ENCODE measurements at regions not wholly inside any gene's neighbourhood (a gene's known extent, or its start where the extent isn't known, plus 50 kb on each side); places are given as distances from the start of the nearest gene placed in this dataset.

DNA sequence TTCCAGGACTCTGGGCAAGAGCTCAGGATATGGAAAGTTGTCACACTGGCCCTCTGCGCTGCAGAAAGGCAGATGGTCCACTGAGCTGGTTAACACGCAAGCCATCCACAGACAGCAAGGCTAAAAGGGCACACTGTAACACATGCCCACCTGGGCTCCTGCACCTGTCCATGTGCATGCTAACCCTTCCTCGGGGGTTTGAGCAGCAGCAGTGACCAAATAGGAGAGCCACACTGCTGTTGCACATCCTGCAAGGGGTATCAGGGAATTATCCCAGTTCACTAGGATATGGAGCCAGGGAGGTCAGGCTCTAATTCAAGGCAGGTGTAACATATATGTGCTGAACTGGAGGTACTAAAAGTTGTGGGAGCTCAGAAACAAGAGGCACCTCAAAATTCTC, 471.0 kb upstream of the CDH5 start:
- peaks cover 26% of the 10 kb centered on the region for H3K27me3 ChIP-seq (ENCODE audit: control insufficient read depth, insufficient read depth, low read length)
- no peak overlapping the region for H2AK5ac ChIP-seq (ENCODE audit: low read depth, low read length)
- no peaks in the 10 kb centered on the region for H3K9me1 ChIP-seq (ENCODE audit: insufficient read depth, low read length)
- no peak overlapping the region for H2AK9ac ChIP-seq (replicated peaks; ENCODE audit: low read depth, low read length, poor library complexity)
- BruUV-seq (replicated peaks), result no TSS peak
- H3K4me2 ChIP-seq (ENCODE audit: low read depth, low read length), result no peak overlapping the region
- no peak overlapping the region for H4K91ac ChIP-seq (ENCODE audit: insufficient read depth, low read depth, low read length)
- 0 out of 2 replicates have a peak, but pooled peaks cover 2% of the 10 kb centered on the region for H3K9me3 ChIP-seq (ENCODE audit: control insufficient read depth, insufficient read depth, low read length)
- intact Hi-C loops (cut with micrococcal nuclease) (no loop called here), in situ Hi-C loops (cut with MboI; ENCODE audit: low sequenced_read_pairs) (no loop called here), dilution Hi-C loops (cut with HindIII; ENCODE audit: low sequenced_read_pairs, unreplicated experiment) (no loop called here)
- H3K9ac ChIP-seq (ENCODE audit: low read depth, low read length), result no peak overlapping the region
- H4K8ac ChIP-seq (ENCODE audit: low read depth in 2 of 2, low read length in 2 of 2), result no peak overlapping the region
- H3K4ac ChIP-seq (ENCODE audit: low read depth, low read length), result no peak overlapping the region
- no peak overlapping the region for H3K27ac ChIP-seq (ENCODE audit: insufficient read depth, low read length)
- H3K36me3 ChIP-seq (ENCODE audit: control insufficient read depth, insufficient read depth, low read length), result no peaks in the 10 kb centered on the region
- no peak overlapping the region for H2AFZ ChIP-seq (replicated peaks; ENCODE audit: low read length, poor library complexity)
- WGBS, 2 experiments (ENCODE audit: extremely low coverage in 2 of 2, insufficient read length in 1 of 2), result no CpG with 5 or more reads among the region's 3 CpGs
- H2BK120ac ChIP-seq (ENCODE audit: low read depth, low read length), result no peak overlapping the region
- DNase-seq (no peak), ATAC-seq (ENCODE audit: low read depth) (no peak)
- no peak overlapping the region for H2BK20ac ChIP-seq (ENCODE audit: low read depth, low read length)
- CTCF ChIA-PET, result interaction anchor here (0.6 kb wide), 1 partner anchor 756 kb away, joined by 3 read pairs; no protein-coding TSS in a partner anchor
- no peak overlapping the region for H4K5ac ChIP-seq (ENCODE audit: low read depth, low read length)
- TF ChIP-seq CEBPB (IDR thresholded peaks at IDR 0.05; ENCODE audit: low read depth, low read length), result no peak
- no peak for TF ChIP-seq BHLHE40 (IDR thresholded peaks at IDR 0.05; ENCODE audit: low read depth, low read length)
- no peak for TF ChIP-seq MXI1 (IDR thresholded peaks at IDR 0.05; ENCODE audit: borderline replicate concordance, low read depth, low read length)
- no peak for TF ChIP-seq CTCF (conservative IDR thresholded peaks at IDR 0.05; ENCODE audit: low read depth, low read length)
- no peak for TF ChIP-seq ELK1 (IDR thresholded peaks at IDR 0.05; ENCODE audit: borderline replicate concordance, low read depth, low read length)
- no peak for TF ChIP-seq POLR2A (IDR thresholded peaks at IDR 0.05; ENCODE audit: low read depth, low read length)
- TF ChIP-seq FOS (IDR thresholded peaks at IDR 0.05; ENCODE audit: low read depth, low read length), result no peak
- TF ChIP-seq, protein P1, sequence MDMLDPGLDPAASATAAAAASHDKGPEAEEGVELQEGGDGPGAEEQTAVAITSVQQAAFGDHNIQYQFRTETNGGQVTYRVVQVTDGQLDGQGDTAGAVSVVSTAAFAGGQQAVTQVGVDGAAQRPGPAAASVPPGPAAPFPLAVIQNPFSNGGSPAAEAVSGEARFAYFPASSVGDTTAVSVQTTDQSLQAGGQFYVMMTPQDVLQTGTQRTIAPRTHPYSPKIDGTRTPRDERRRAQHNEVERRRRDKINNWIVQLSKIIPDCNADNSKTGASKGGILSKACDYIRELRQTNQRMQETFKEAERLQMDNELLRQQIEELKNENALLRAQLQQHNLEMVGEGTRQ (IDR thresholded peaks at IDR 0.05; ENCODE audit: low read depth, low read length), result no peak
- TF ChIP-seq MAFK (IDR thresholded peaks at IDR 0.05; ENCODE audit: low read depth, low read length), result no peak
- no peak for TF ChIP-seq CHD1 (IDR thresholded peaks at IDR 0.05; ENCODE audit: low read depth, low read length)
- TF ChIP-seq NFE2L2 (IDR thresholded peaks at IDR 0.05; ENCODE audit: low read depth, low read length), result no peak
- TF ChIP-seq RCOR1 (IDR thresholded peaks at IDR 0.05; ENCODE audit: insufficient replicate concordance, low read length), result no peak
- no peak for TF ChIP-seq RFX5 (IDR thresholded peaks at IDR 0.05; ENCODE audit: low read depth, low read length)
- TF ChIP-seq SMC3 (IDR thresholded peaks at IDR 0.05; ENCODE audit: low read depth, low read length), result no peak
- no peak overlapping the region for H3K23ac ChIP-seq (ENCODE audit: low read depth, low read length)
- no peak overlapping the region for H3K14ac ChIP-seq (replicated peaks; ENCODE audit: low read depth, low read length)
- H3K4me1 ChIP-seq (ENCODE audit: control insufficient read depth, insufficient read depth, low read length), result no peaks in the 10 kb centered on the region
- H3K4me3 ChIP-seq (ENCODE audit: insufficient read depth, low read depth, low read length), result no peak overlapping the region
- H3K56ac ChIP-seq (ENCODE audit: extremely low read depth, insufficient read depth, low read length), result no peak overlapping the region
- H2BK5ac ChIP-seq (ENCODE audit: low read depth, low read length, poor library complexity, severe bottlenecking), result no peak overlapping the region
- H3K79me1 ChIP-seq (ENCODE audit: low read depth in 1 of 2, low read length in 2 of 2), result no peaks in the 10 kb centered on the region
- no peak overlapping the region for H2BK15ac ChIP-seq (ENCODE audit: low read depth, low read length)
- no peak overlapping the region for H3K18ac ChIP-seq (ENCODE audit: low read depth, low read length)
- POLR2A ChIA-PET (ENCODE audit: unreplicated experiment), result no interaction called here
- no peaks in the 10 kb centered on the region for H4K20me1 ChIP-seq (ENCODE audit: insufficient read depth, low read length)
